Endothelial cell of umbilical vein (primary cell): ENCODE measurements at regions not wholly inside any gene's neighbourhood (a gene's known extent, or its start where the extent isn't known, plus 50 kb on each side); places are given as distances from the start of the nearest gene placed in this dataset.

ENCODE experiments used
- BruUV-seq: library from RNA; stranded (reverse); fragments of 400-500 nt; replicated peaks from 2 replicates; lab custom pipeline; 2021; lab: Mats Ljungman, UMichigan
- CTCF ChIA-PET: fragments of 300-600, 350-600 bp; sonication (Branson Sonifier 250); formaldehyde crosslinking; loops from one replicate; lab custom pipeline; 2021; ENCODE audit warnings: antibody characterized with exemption, inconsistent platforms; lab: Charles Lee
- POLR2A ChIA-PET: fragments of 300-600, 350-600 bp; sonication (Branson Sonifier 250); formaldehyde crosslinking; loops from one replicate; lab custom pipeline; 2021; ENCODE audit warnings: antibody characterized with exemption, inconsistent platforms; lab: Charles Lee
- DNase-seq: peaks from one replicate; pipeline ENCODE4 v3.0.0-alpha.2; 2011; ENCODE audit warnings: low read depth, low spot score
- FAIRE-seq: peaks from 2 replicates; lab custom pipeline; 2011; peaks lifted over from hg19 to GRCh38; lab: Jason Lieb, UNC
- H2AFZ ChIP-seq: 2 replicates; pipeline ENCODE4 v1.6.0; 2012; ENCODE audit warnings: low read depth, low read length, control low read depth, inconsistent platforms
- H3K27ac ChIP-seq: 2 replicates; pipeline ENCODE4 v1.5.1; 2011; ENCODE audit warnings: low read depth, mild to moderate bottlenecking, control low read depth, low read length, moderate library complexity; ENCODE audit not compliant: insufficient read depth
- H3K27me3 ChIP-seq, 2 experiments: 2 replicates each; pipeline versions ENCODE4 v1.6.0 to v1.6.1; 2011; ENCODE audit warnings: low read length in 2 of 2, mixed read lengths in 1 of 2; ENCODE audit not compliant: control insufficient read depth in 2 of 2, insufficient read depth in 2 of 2
- H3K36me3 ChIP-seq, 2 experiments: 2 replicates in 1 of 2; 3 replicates in 1 of 2; pipeline ENCODE4 v1.5.1; 2011; ENCODE audit warnings: low read length in 2 of 2, mild to moderate bottlenecking in 1 of 2, moderate library complexity in 1 of 2; ENCODE audit not compliant: control insufficient read depth in 2 of 2, insufficient read depth in 2 of 2; ENCODE audit errors: extremely low read depth in 1 of 2
- H3K4me1 ChIP-seq: 3 replicates; pipeline ENCODE4 v1.5.1; 2011; ENCODE audit warnings: mild to moderate bottlenecking, low read length; ENCODE audit not compliant: control insufficient read depth, insufficient read depth; ENCODE audit errors: extremely low read depth
- H3K4me2 ChIP-seq: 2 replicates; pipeline ENCODE4 v1.6.1; 2011; ENCODE audit warnings: low read length, control low read depth, mixed read lengths; ENCODE audit not compliant: insufficient read depth
- H3K4me3 ChIP-seq, 3 experiments: fragments of 200-600 bp in 1 of 3; sonication (generic), shearing (Covaris generic) in 1 of 3; replicated peaks in 1 of 3; 2 replicates each; pipeline ENCODE4 v1.5.1; 2011 to 2016; ENCODE audit warnings: control low read depth in 3 of 3, low read length in 3 of 3, mild to moderate bottlenecking in 2 of 3, inconsistent platforms in 1 of 3, low read depth in 1 of 3, moderate library complexity in 1 of 3; ENCODE audit not compliant: insufficient read depth in 1 of 3
- H3K79me2 ChIP-seq: 2 replicates; pipeline ENCODE4 v1.6.0; 2012; ENCODE audit warnings: low read length, inconsistent platforms; ENCODE audit not compliant: control insufficient read depth, insufficient read depth
- H3K9ac ChIP-seq: replicated peaks from 2 replicates; pipeline ENCODE3; 2011; ENCODE audit warnings: low read length, control low read depth; ENCODE audit not compliant: insufficient read depth; ENCODE audit errors: extremely low read depth
- H3K9me1 ChIP-seq: replicated peaks from 3 replicates; pipeline ENCODE4 v1.6.0; 2011; ENCODE audit warnings: mild to moderate bottlenecking, low read length; ENCODE audit not compliant: control insufficient read depth, insufficient read depth; ENCODE audit errors: extremely low read depth
- H3K9me3 ChIP-seq: replicated peaks from 2 replicates; pipeline ENCODE4 v1.5.1; 2012; ENCODE audit warnings: low read length, inconsistent platforms; ENCODE audit not compliant: control insufficient read depth, insufficient read depth
- H4K20me1 ChIP-seq: replicated peaks from 2 replicates; pipeline ENCODE3; 2011; ENCODE audit warnings: mild to moderate bottlenecking, low read length; ENCODE audit not compliant: control insufficient read depth, insufficient read depth; ENCODE audit errors: extremely low read depth
- EZH2 ChIP-seq: IDR thresholded peaks from 2 replicates; pipeline ENCODE4 v1.6.1; 2012; ENCODE audit warnings: borderline replicate concordance, low read depth, mild to moderate bottlenecking, moderate library complexity, low read length, inconsistent platforms; ENCODE audit not compliant: severe bottlenecking
- FOS ChIP-seq: IDR thresholded peaks from 2 replicates; pipeline ENCODE4 v1.6.1; 2011; ENCODE audit warnings: mild to moderate bottlenecking, low read length, moderate library complexity, borderline replicate concordance; ENCODE audit not compliant: insufficient read depth
- GATA2 ChIP-seq: IDR thresholded peaks from 2 replicates; pipeline ENCODE4 v1.7.0; 2011; ENCODE audit warnings: low read depth, mild to moderate bottlenecking, moderate library complexity, mixed read lengths, low read length; ENCODE audit not compliant: insufficient read length, insufficient read depth
- JUN ChIP-seq: IDR thresholded peaks from 2 replicates; pipeline ENCODE4 v1.6.1; 2011; ENCODE audit warnings: borderline replicate concordance, low read depth; ENCODE audit not compliant: insufficient read length, insufficient read depth
- MYC ChIP-seq: IDR thresholded peaks from one replicate; pipeline ENCODE4 v1.6.1; 2011; ENCODE audit warnings: mild to moderate bottlenecking, low read depth, low read length
- POLR2A ChIP-seq: IDR thresholded peaks from 2 replicates; pipeline ENCODE4 v1.6.1; 2012; ENCODE audit warnings: low read depth, mild to moderate bottlenecking, control low read depth, low read length
- POLR2AphosphoS5 ChIP-seq: IDR thresholded peaks from 2 replicates; pipeline ENCODE4 v1.6.1; 2012; ENCODE audit warnings: low read depth, mild to moderate bottlenecking, control low read depth, low read length, moderate library complexity; ENCODE audit not compliant: insufficient read depth
- dilution Hi-C: fragments of 300-500 bp; cut with MboI; formaldehyde crosslinking; loops from one replicate; pipeline ENCODE4 v1.15.0; 2019; ENCODE audit warnings: low sequenced_read_pairs; ENCODE audit not compliant: extremely low pct_ligation_motif_present
- intact Hi-C: fragments of 100-400 bp; cut with micrococcal nuclease; formaldehyde crosslinking; loops from one replicate; pipeline ENCODE4 v1.10.0; 2022
- TF ChIP-seq, protein P1 (sequence below), 2 donors: IDR thresholded peaks; 1 replicate in 1 of 2; 2 replicates in 1 of 2; pipeline ENCODE4 v1.5.1; 2011; ENCODE audit warnings: low read length in 2 of 2, mild to moderate bottlenecking in 2 of 2, moderate library complexity in 2 of 2, control low read depth in 1 of 2, inconsistent platforms in 1 of 2, low read depth in 1 of 2; ENCODE audit not compliant: insufficient read depth in 1 of 2; ENCODE audit errors: extremely low read depth in 1 of 2

DNA sequence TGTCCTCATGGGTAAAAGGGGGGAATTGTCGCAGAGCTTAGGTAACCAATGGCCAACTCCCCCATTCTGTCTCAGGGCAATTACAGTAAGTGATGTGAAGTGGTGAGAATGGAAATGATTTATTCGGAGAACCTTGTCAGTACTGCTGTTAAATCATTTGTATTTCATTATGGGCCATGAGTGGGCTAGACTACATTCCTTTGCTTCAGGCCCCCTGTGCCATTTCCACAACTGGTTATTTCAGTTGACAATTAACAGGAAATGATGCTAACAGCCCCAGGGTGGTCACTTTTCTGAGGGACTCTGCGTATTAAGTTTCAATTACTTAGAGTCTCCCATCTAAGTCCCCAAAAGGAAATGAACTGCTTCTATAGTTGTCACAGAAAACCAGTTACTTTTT, 653.7 kb downstream of the CCDC171 start:
- no TSS peak for BruUV-seq
- dilution Hi-C loops (no loop called here), intact Hi-C loops (no loop called here)
- no peaks in the 10 kb centered on the region for H3K9me3 ChIP-seq
- H3K4me1 ChIP-seq, result peaks cover 3% of the 10 kb centered on the region
- no peaks in the 10 kb centered on the region for H3K27me3 ChIP-seq
- no peaks in the 10 kb centered on the region for H3K36me3 ChIP-seq
- ChIA-PET CTCF (no interaction called here), POLR2A (no interaction called here)
- DNase-seq, result no peak
- no peak overlapping the region for H2AFZ ChIP-seq
- H3K9me1 ChIP-seq, result no peaks in the 10 kb centered on the region
- no peak overlapping the region for H3K9ac ChIP-seq
- no peak overlapping the region for H3K4me3 ChIP-seq
- H3K4me2 ChIP-seq, result no peak overlapping the region
- FAIRE-seq, result no peak
- H4K20me1 ChIP-seq, result no peaks in the 10 kb centered on the region
- no peak overlapping the region for H3K27ac ChIP-seq
- no peak for TF ChIP-seq JUN
- no peak for TF ChIP-seq GATA2
- TF ChIP-seq MYC, result no peak
- no peak for TF ChIP-seq EZH2
- no peak for TF ChIP-seq POLR2AphosphoS5
- TF ChIP-seq, protein P1, sequence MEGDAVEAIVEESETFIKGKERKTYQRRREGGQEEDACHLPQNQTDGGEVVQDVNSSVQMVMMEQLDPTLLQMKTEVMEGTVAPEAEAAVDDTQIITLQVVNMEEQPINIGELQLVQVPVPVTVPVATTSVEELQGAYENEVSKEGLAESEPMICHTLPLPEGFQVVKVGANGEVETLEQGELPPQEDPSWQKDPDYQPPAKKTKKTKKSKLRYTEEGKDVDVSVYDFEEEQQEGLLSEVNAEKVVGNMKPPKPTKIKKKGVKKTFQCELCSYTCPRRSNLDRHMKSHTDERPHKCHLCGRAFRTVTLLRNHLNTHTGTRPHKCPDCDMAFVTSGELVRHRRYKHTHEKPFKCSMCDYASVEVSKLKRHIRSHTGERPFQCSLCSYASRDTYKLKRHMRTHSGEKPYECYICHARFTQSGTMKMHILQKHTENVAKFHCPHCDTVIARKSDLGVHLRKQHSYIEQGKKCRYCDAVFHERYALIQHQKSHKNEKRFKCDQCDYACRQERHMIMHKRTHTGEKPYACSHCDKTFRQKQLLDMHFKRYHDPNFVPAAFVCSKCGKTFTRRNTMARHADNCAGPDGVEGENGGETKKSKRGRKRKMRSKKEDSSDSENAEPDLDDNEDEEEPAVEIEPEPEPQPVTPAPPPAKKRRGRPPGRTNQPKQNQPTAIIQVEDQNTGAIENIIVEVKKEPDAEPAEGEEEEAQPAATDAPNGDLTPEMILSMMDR (IDR thresholded peaks at IDR 0.05; ENCODE audit: extremely low read depth in 1 of 2, insufficient read depth in 1 of 2, low read depth in 1 of 2, low read length in 2 of 2), result no peak
- TF ChIP-seq FOS, result no peak
- TF ChIP-seq POLR2A, result no peak
- H3K79me2 ChIP-seq, result no peaks in the 10 kb centered on the region
